H1 (cell line): ENCODE measurements at regions not wholly inside any gene's neighbourhood (a gene's known extent, or its start where the extent isn't known, plus 50 kb on each side); places are given as distances from the start of the nearest gene placed in this dataset.

Experiments
- BRCA1 ChIP-seq: IDR thresholded peaks from 2 replicates; pipeline ENCODE4 v1.6.1; 2012; ENCODE audit warnings: low read depth, low read length, improper control_type of control experiment
- EGR1 ChIP-seq: IDR thresholded peaks from 2 replicates; pipeline ENCODE4 v1.6.1; 2011; ENCODE audit warnings: low read depth, low read length, borderline replicate concordance
- FOSL1 ChIP-seq: IDR thresholded peaks from 2 replicates; pipeline ENCODE4 v1.6.1; 2011; ENCODE audit warnings: mild to moderate bottlenecking, low read depth, low read length, moderate library complexity; ENCODE audit not compliant: insufficient read depth
- KDM5A ChIP-seq: fragments of 200-600 bp; IDR thresholded peaks from 2 replicates; pipeline ENCODE4 v1.7.1; 2012; ENCODE audit warnings: mild to moderate bottlenecking, low read length, inconsistent platforms, mixed read lengths
- NRF1 ChIP-seq: IDR thresholded peaks from 2 replicates; pipeline ENCODE4 v1.6.1; 2011; ENCODE audit warnings: mild to moderate bottlenecking, low read depth, low read length, improper control_type of control experiment
- RFX5 ChIP-seq: IDR thresholded peaks from 2 replicates; pipeline ENCODE4 v1.6.1; 2011; ENCODE audit warnings: low read depth, low read length, improper control_type of control experiment, borderline replicate concordance
- TAF1 ChIP-seq: IDR thresholded peaks from 2 replicates; pipeline ENCODE4 v1.6.1; 2011; ENCODE audit warnings: mild to moderate bottlenecking, low read depth, low read length
- ZNF274 ChIP-seq: IDR thresholded peaks from 2 replicates; pipeline ENCODE4 v1.7.0; 2012; ENCODE audit warnings: low read length, borderline replicate concordance; ENCODE audit errors: extremely low read depth

GRCh38 chr5:4128994-4129393 lies 533.4 kb downstream of the IRX1 start (continued):
- no peak for TF ChIP-seq RFX5
- TF ChIP-seq TAF1 = no peak
- TF ChIP-seq KDM5A = no peak
- no peak for TF ChIP-seq NRF1
- TF ChIP-seq ZNF274 = no peak
- TF ChIP-seq BRCA1 = no peak
- no peak for TF ChIP-seq FOSL1
- no peak for TF ChIP-seq EGR1
